ENCODE measurements at regions not wholly inside any gene's neighbourhood (a gene's known extent, or its start where the extent isn't known, plus 50 kb on each side); places are given as distances from the start of the nearest gene placed in this dataset.

GRCh38 chr12:82015623-82016347 is 256.6 kb upstream of the PPFIA2 start:
- intact Hi-C loops (cut with DNase I): no loop called here
- peak in 2 of 5 donors; percentile 75 to 80 for DNase-seq
- Histone ChIP-seq H3K9ac (ENCODE audit: low read length in 3 of 3) (no peak overlapping the region), H3K36me3 (ENCODE audit: control insufficient read depth in 2 of 3, insufficient read depth in 3 of 3, low read length in 3 of 3) (no peaks in the 10 kb centered on the region), H3K27me3 (ENCODE audit: control insufficient read depth, insufficient read depth, low read length) (no peaks in the 10 kb centered on the region), H3K4me3 (ENCODE audit: low read length in 3 of 3) (no peak overlapping the region), H3K27ac (ENCODE audit: low read depth in 2 of 2, low read length in 2 of 2) (peak overlapping the region in 1 of 2 donors; percentile 55), H3K9me3 (ENCODE audit: control insufficient read depth in 2 of 3, insufficient read depth in 1 of 3, low read length in 3 of 3) (peaks cover 0 to 12% (median 0%) of the 10 kb centered on the region in 3 donors), H3K4me1 (ENCODE audit: control insufficient read depth in 2 of 3, insufficient read depth in 2 of 3, low read depth in 1 of 3, low read length in 3 of 3) (peaks cover 0 to 4% (median 0%) of the 10 kb centered on the region in 3 donors)
- TF ChIP-seq CTCF (IDR thresholded peaks at IDR 0.05; ENCODE audit: borderline replicate concordance, extremely low read depth, insufficient read depth): no peak
- peak; percentile 52 for FAIRE-seq

GRCh38 chr12:82012176-82012575 is 253.0 kb upstream of the PPFIA2 start:
- H3K36me3 ChIP-seq (ENCODE audit: control insufficient read depth in 2 of 3, insufficient read depth in 3 of 3, low read length in 3 of 3): no peaks in the 10 kb centered on the region
- FAIRE-seq: no peak
- no peak for TF ChIP-seq CTCF (IDR thresholded peaks at IDR 0.05; ENCODE audit: borderline replicate concordance, extremely low read depth, insufficient read depth)
- DNase-seq: no peak
- no peak overlapping the region for H3K4me3 ChIP-seq (ENCODE audit: low read length in 3 of 3)
- no peaks in the 10 kb centered on the region for H3K27me3 ChIP-seq (ENCODE audit: control insufficient read depth, insufficient read depth, low read length)
- peaks cover 0 to 4% (median 0%) of the 10 kb centered on the region in 3 donors for H3K4me1 ChIP-seq (ENCODE audit: control insufficient read depth in 2 of 3, insufficient read depth in 2 of 3, low read depth in 1 of 3, low read length in 3 of 3)
- intact Hi-C loops (cut with DNase I): no loop called here
- no peak overlapping the region for H3K9ac ChIP-seq (ENCODE audit: low read length in 3 of 3)
- H3K27ac ChIP-seq (ENCODE audit: low read depth in 2 of 2, low read length in 2 of 2): no peak overlapping the region
- peaks cover 0 to 7% (median 0%) of the 10 kb centered on the region in 3 donors for H3K9me3 ChIP-seq (ENCODE audit: control insufficient read depth in 2 of 3, insufficient read depth in 1 of 3, low read length in 3 of 3)

- no peak for DNase-seq
- TF ChIP-seq CTCF (IDR thresholded peaks at IDR 0.05; ENCODE audit: borderline replicate concordance, extremely low read depth, insufficient read depth): no peak
- no peaks in the 10 kb centered on the region for H3K36me3 ChIP-seq (ENCODE audit: control insufficient read depth in 2 of 3, insufficient read depth in 3 of 3, low read length in 3 of 3)
- H3K4me3 ChIP-seq (ENCODE audit: low read length in 3 of 3): no peak overlapping the region
- FAIRE-seq: no peak
- no peak overlapping the region for H3K9ac ChIP-seq (ENCODE audit: low read length in 3 of 3)
- intact Hi-C loops (cut with DNase I): no loop called here
- no peaks in the 10 kb centered on the region for H3K9me3 ChIP-seq (ENCODE audit: control insufficient read depth in 2 of 3, insufficient read depth in 1 of 3, low read length in 3 of 3)
- no peak overlapping the region for H3K27ac ChIP-seq (ENCODE audit: low read depth in 2 of 2, low read length in 2 of 2)
- no peaks in the 10 kb centered on the region for H3K27me3 ChIP-seq (ENCODE audit: control insufficient read depth, insufficient read depth, low read length)
- H3K4me1 ChIP-seq (ENCODE audit: control insufficient read depth in 2 of 3, insufficient read depth in 2 of 3, low read depth in 1 of 3, low read length in 3 of 3): no peaks in the 10 kb centered on the region
Observed at GRCh38 chr12:82009524-82009923, 250.4 kb upstream of the PPFIA2 start.
